OCI-LY3 (cell line): ENCODE measurements at regions not wholly inside any gene's neighbourhood (a gene's known extent, or its start where the extent isn't known, plus 50 kb on each side); places are given as distances from the start of the nearest gene placed in this dataset.

Source experiments
- EZH2phosphoT487 ChIP-seq: fragments of 200-600 bp; shearing (Covaris generic); IDR thresholded peaks from 2 replicates; pipeline ENCODE4 v1.6.1; 2018; ENCODE audit warnings: antibody characterized with exemption, mixed run types, low read depth
- TF ChIP-seq, protein P1 (sequence below): fragments of 200-600, 300-600 bp; sonication (generic); IDR thresholded peaks from 2 replicates; pipeline ENCODE4 v1.5.1; 2014; ENCODE audit warnings: antibody characterized with exemption, low read length, low read depth

GRCh38 chr3:18501679-18502343 lies 76.7 kb upstream of the SATB1 start:
- TF ChIP-seq, protein P1, sequence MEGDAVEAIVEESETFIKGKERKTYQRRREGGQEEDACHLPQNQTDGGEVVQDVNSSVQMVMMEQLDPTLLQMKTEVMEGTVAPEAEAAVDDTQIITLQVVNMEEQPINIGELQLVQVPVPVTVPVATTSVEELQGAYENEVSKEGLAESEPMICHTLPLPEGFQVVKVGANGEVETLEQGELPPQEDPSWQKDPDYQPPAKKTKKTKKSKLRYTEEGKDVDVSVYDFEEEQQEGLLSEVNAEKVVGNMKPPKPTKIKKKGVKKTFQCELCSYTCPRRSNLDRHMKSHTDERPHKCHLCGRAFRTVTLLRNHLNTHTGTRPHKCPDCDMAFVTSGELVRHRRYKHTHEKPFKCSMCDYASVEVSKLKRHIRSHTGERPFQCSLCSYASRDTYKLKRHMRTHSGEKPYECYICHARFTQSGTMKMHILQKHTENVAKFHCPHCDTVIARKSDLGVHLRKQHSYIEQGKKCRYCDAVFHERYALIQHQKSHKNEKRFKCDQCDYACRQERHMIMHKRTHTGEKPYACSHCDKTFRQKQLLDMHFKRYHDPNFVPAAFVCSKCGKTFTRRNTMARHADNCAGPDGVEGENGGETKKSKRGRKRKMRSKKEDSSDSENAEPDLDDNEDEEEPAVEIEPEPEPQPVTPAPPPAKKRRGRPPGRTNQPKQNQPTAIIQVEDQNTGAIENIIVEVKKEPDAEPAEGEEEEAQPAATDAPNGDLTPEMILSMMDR = no peak
- TF ChIP-seq EZH2phosphoT487 = no peak
